C4-2B (cell line): ENCODE measurements at regions not wholly inside any gene's neighbourhood (a gene's known extent, or its start where the extent isn't known, plus 50 kb on each side); places are given as distances from the start of the nearest gene placed in this dataset.

Source experiments
- ZFX ChIP-seq: fragments of 450-650 bp; IDR thresholded peaks from 2 replicates; pipeline ENCODE4 v1.6.1; 2017
- TF ChIP-seq, protein P1 (sequence below): fragments of 450-650 bp; conservative IDR thresholded peaks from 2 replicates; pipeline ENCODE4 v1.5.1; 2017; ENCODE audit warnings: mild to moderate bottlenecking

GRCh38 chr16:86928523-86929011 is 350.2 kb downstream of the FOXL1 start:
- TF ChIP-seq, protein P1, sequence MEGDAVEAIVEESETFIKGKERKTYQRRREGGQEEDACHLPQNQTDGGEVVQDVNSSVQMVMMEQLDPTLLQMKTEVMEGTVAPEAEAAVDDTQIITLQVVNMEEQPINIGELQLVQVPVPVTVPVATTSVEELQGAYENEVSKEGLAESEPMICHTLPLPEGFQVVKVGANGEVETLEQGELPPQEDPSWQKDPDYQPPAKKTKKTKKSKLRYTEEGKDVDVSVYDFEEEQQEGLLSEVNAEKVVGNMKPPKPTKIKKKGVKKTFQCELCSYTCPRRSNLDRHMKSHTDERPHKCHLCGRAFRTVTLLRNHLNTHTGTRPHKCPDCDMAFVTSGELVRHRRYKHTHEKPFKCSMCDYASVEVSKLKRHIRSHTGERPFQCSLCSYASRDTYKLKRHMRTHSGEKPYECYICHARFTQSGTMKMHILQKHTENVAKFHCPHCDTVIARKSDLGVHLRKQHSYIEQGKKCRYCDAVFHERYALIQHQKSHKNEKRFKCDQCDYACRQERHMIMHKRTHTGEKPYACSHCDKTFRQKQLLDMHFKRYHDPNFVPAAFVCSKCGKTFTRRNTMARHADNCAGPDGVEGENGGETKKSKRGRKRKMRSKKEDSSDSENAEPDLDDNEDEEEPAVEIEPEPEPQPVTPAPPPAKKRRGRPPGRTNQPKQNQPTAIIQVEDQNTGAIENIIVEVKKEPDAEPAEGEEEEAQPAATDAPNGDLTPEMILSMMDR = no peak
- TF ChIP-seq ZFX = no peak
